ENCODE measurements at regions not wholly inside any gene's neighbourhood (a gene's known extent, or its start where the extent isn't known, plus 50 kb on each side); places are given as distances from the start of the nearest gene placed in this dataset.

- TF ChIP-seq CTCF (conservative IDR thresholded peaks at IDR 0.05 in 1 of 2, IDR thresholded peaks at IDR 0.05 in 1 of 2; ENCODE audit: extremely low read depth in 1 of 2, insufficient read depth in 1 of 2, low read depth in 1 of 2, low read length in 2 of 2) = no peak
- TF ChIP-seq EZH2 (IDR thresholded peaks at IDR 0.05; ENCODE audit: borderline replicate concordance, low read length) = no peak
Observed at GRCh38 chr2:217715484-217715883, 287.3 kb downstream of the TNS1 start.
